HUES48 (cell line): ENCODE measurements at regions not wholly inside any gene's neighbourhood (a gene's known extent, or its start where the extent isn't known, plus 50 kb on each side); places are given as distances from the start of the nearest gene placed in this dataset.

Source experiments
- H3K27ac ChIP-seq: one replicate; pipeline ENCODE4 v1.7.0; 2013; ENCODE audit warnings: low read depth, low read length, inconsistent platforms
- H3K27me3 ChIP-seq: 2 replicates; pipeline ENCODE4 v1.6.1; 2013; ENCODE audit warnings: mild to moderate bottlenecking, low read length; ENCODE audit not compliant: control insufficient read depth, insufficient read depth
- H3K36me3 ChIP-seq: 2 replicates; pipeline ENCODE4 v1.6.1; 2013; ENCODE audit warnings: low read length; ENCODE audit not compliant: control insufficient read depth, insufficient read depth
- H3K4me1 ChIP-seq: 2 replicates; pipeline ENCODE4 v1.6.1; 2013; ENCODE audit warnings: mild to moderate bottlenecking, low read length; ENCODE audit not compliant: control insufficient read depth, insufficient read depth
- H3K4me3 ChIP-seq: 2 replicates; pipeline ENCODE4 v1.5.1; 2013; ENCODE audit warnings: mild to moderate bottlenecking, low read depth, low read length
- H3K9ac ChIP-seq: 2 replicates; pipeline ENCODE4 v1.6.1; 2013; ENCODE audit warnings: mild to moderate bottlenecking, low read depth, low read length, moderate library complexity
- H3K9me3 ChIP-seq: 2 replicates; pipeline ENCODE4 v1.6.1; 2013; ENCODE audit warnings: low read length; ENCODE audit not compliant: control insufficient read depth, insufficient read depth

DNA sequence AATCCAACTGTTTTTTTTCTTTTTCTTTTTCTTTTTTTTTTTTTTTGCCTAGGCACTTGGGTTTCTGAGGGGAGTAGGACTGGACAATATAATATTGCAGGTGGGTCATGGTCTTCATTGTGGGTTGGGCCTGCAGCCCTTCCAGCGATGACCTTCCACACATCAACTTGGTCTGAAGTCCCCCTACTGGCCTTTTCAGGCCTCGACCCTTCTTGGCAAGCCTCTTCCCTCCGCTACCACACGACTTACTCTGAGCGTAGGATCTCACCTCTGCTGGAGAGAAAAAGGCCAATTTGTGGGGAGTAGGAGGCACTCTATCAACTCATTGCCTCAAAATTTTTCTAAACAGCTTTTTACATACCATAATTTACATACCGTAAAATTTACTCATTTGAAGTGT is 51.1 kb upstream of the GRIK3 start:
- H3K4me3 ChIP-seq, result no peak overlapping the region
- H3K4me1 ChIP-seq, result no peaks in the 10 kb centered on the region
- H3K27ac ChIP-seq, result no peak overlapping the region
- no peaks in the 10 kb centered on the region for H3K27me3 ChIP-seq
- H3K9me3 ChIP-seq, result no peaks in the 10 kb centered on the region
- H3K36me3 ChIP-seq, result no peaks in the 10 kb centered on the region
- no peak overlapping the region for H3K9ac ChIP-seq

- H3K9ac ChIP-seq, result no peak overlapping the region
- no peak overlapping the region for H3K4me3 ChIP-seq
- no peak overlapping the region for H3K27ac ChIP-seq
- no peaks in the 10 kb centered on the region for H3K27me3 ChIP-seq
- no peaks in the 10 kb centered on the region for H3K36me3 ChIP-seq
- no peaks in the 10 kb centered on the region for H3K9me3 ChIP-seq
- H3K4me1 ChIP-seq, result 0 out of 2 replicates have a peak, but pooled peaks cover 3% of the 10 kb centered on the region
Observed at GRCh38 chr1:37089750-37090149, 55.4 kb upstream of the GRIK3 start.

DNA sequence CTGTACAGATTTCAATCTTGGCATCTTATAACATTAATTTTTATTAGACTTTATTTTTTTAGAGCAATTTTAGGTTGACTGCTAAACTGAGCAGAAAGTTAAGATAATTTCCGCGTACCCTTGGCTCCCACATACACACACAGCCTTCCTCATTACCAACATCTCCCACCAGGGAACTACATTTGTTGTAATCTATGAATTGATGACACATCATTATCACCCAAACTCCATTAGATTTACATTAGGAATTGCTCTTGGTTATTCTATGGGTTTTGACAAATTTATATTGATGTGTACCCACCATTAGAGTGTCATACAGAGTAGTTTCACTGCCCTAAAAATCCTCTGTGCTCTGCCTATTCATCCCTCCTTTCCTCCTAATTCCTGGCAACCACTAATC is 56.4 kb upstream of the GRIK3 start:
- no peaks in the 10 kb centered on the region for H3K27me3 ChIP-seq
- H3K27ac ChIP-seq, result no peak overlapping the region
- no peaks in the 10 kb centered on the region for H3K36me3 ChIP-seq
- H3K4me1 ChIP-seq, result 0 out of 2 replicates have a peak, but pooled peaks cover 6% of the 10 kb centered on the region
- no peaks in the 10 kb centered on the region for H3K9me3 ChIP-seq
- no peak overlapping the region for H3K9ac ChIP-seq
- no peak overlapping the region for H3K4me3 ChIP-seq

DNA sequence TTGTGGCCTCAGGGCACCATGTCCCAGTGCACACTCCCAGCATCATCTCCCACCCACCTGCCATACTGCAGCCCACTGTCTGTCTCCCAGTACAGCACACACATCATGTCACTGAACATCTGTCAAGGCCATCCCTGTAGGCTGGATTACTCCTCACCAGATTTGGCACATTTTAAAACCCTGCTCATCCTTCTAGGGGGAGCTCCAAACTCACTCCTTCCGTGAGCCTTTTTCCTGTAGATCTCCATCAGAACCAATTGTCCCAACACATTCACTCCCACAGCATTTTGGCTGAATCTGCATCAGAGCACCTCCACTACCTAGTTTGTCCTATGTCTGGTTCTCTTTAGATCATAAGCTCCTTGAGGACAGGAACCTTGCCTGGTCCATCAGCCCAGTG is 58.6 kb upstream of the GRIK3 start:
- Histone ChIP-seq H3K36me3 (no peaks in the 10 kb centered on the region), H3K4me1 (0 out of 2 replicates have a peak, but pooled peaks cover 6% of the 10 kb centered on the region), H3K27ac (no peak overlapping the region), H3K27me3 (no peaks in the 10 kb centered on the region), H3K4me3 (no peak overlapping the region), H3K9ac (no peak overlapping the region), H3K9me3 (no peaks in the 10 kb centered on the region)

GRCh38 chr1:37094302-37094701 is 60.0 kb upstream of the GRIK3 start:
- no peak overlapping the region for H3K4me3 ChIP-seq
- H3K4me1 ChIP-seq, result peaks cover 8% of the 10 kb centered on the region; the same call in 1 of the 2 replicates
- no peaks in the 10 kb centered on the region for H3K27me3 ChIP-seq
- no peaks in the 10 kb centered on the region for H3K9me3 ChIP-seq
- no peak overlapping the region for H3K27ac ChIP-seq
- no peak overlapping the region for H3K9ac ChIP-seq
- no peaks in the 10 kb centered on the region for H3K36me3 ChIP-seq

GRCh38 chr1:37096523-37096922 is 62.2 kb upstream of the GRIK3 start:
- H3K9ac ChIP-seq, result no peak overlapping the region
- H3K4me1 ChIP-seq, result peaks cover 8% of the 10 kb centered on the region; the same call in 1 of the 2 replicates
- H3K9me3 ChIP-seq, result no peaks in the 10 kb centered on the region
- no peaks in the 10 kb centered on the region for H3K36me3 ChIP-seq
- H3K27me3 ChIP-seq, result no peaks in the 10 kb centered on the region
- no peak overlapping the region for H3K4me3 ChIP-seq
- no peak overlapping the region for H3K27ac ChIP-seq

DNA sequence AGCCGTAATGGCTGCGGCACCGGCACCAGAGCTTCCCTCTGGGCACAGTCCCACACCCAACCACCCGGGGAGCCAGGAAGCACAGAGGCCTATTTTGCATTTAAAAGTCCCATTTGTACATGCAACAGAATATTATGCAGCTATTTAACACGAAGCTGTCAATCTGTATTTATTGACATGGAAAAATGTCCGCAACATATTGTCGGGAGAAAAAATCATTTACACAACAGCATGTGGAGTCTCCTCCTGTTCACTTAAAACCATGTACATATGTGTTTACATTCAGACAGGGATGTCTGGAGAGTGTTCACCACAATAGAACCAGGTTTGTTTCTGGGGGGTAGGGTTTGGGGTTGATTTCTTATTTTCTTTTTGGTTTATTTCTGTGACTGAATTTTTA is 63.4 kb upstream of the GRIK3 start:
- Histone ChIP-seq H3K9me3 (no peaks in the 10 kb centered on the region), H3K9ac (no peak overlapping the region), H3K4me1 (peaks cover 8% of the 10 kb centered on the region; the same call in 1 of the 2 replicates), H3K4me3 (no peak overlapping the region), H3K27ac (no peak overlapping the region), H3K36me3 (no peaks in the 10 kb centered on the region), H3K27me3 (no peaks in the 10 kb centered on the region; the same call in 1 of the 2 replicates)

GRCh38 chr1:37098237-37098636 is 63.9 kb upstream of the GRIK3 start:
- Histone ChIP-seq H3K9me3 (no peaks in the 10 kb centered on the region), H3K4me3 (no peak overlapping the region), H3K9ac (no peak overlapping the region), H3K27ac (no peak overlapping the region), H3K36me3 (no peaks in the 10 kb centered on the region), H3K27me3 (no peaks in the 10 kb centered on the region; the same call in 1 of the 2 replicates), H3K4me1 (peaks cover 8% of the 10 kb centered on the region; the same call in 1 of the 2 replicates)

- Histone ChIP-seq H3K27ac (no peak overlapping the region), H3K36me3 (no peaks in the 10 kb centered on the region), H3K9ac (no peak overlapping the region), H3K9me3 (no peaks in the 10 kb centered on the region), H3K27me3 (no peaks in the 10 kb centered on the region; the same call in 1 of the 2 replicates), H3K4me1 (peaks cover 3% of the 10 kb centered on the region; the same call in 1 of the 2 replicates), H3K4me3 (no peak overlapping the region)
Observed at GRCh38 chr1:37100310-37100709, 66.0 kb upstream of the GRIK3 start.

DNA sequence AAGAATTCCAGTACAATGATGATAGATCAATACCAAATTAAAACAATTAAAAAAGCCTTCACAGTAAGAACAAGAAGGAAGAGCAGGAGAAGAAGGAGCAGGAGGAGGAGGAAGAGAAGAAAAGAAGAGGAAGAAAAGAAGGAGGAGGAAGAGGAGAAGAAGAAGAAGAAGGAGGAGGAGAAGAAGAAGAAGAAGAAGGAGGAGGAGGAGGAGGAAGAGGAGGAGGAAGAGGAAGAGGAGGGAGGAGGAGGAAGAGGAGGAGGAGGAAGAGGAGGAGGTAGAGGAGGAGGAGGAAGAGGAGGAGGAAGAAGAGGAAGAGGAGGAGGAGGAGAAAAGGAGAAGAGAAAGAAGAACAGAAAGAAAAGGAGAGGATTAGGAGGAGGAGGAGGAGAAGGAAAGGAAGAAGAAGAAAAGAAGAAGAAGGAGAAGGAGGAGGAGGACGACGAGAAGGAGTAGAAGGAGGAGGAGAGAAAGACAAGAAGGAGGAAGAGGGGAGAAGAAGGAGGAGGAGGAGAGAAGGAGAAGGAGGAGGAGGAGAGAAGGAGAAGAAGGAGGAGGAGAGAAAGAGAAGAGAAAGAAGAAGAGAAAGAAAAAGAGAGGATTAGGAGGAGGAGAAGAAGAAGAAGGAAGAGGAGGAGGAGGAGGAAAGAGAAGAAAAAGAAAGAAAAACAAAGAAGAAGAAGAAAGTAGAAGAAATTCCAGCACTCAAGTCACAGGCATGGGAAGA is 68.5 kb upstream of the GRIK3 start:
- Histone ChIP-seq H3K27ac (no peak overlapping the region), H3K36me3 (no peaks in the 10 kb centered on the region), H3K4me3 (no peak overlapping the region), H3K27me3 (no peaks in the 10 kb centered on the region; the same call in 1 of the 2 replicates), H3K4me1 (peaks cover 3% of the 10 kb centered on the region; the same call in 1 of the 2 replicates), H3K9ac (no peak overlapping the region), H3K9me3 (no peaks in the 10 kb centered on the region)

GRCh38 chr1:37105911-37106310 is 71.6 kb upstream of the GRIK3 start:
- no peaks in the 10 kb centered on the region for H3K9me3 ChIP-seq
- no peaks in the 10 kb centered on the region; the same call in 1 of the 2 replicates for H3K27me3 ChIP-seq

More at GRCh38 chr1:37105911-37106310, 71.6 kb upstream of the GRIK3 start:
- no peak overlapping the region for H3K27ac ChIP-seq
- no peak overlapping the region for H3K4me3 ChIP-seq
- no peaks in the 10 kb centered on the region for H3K36me3 ChIP-seq
- no peak overlapping the region for H3K9ac ChIP-seq
- no peaks in the 10 kb centered on the region for H3K4me1 ChIP-seq
